Choroid plexus epithelial cell (primary cell): ENCODE measurements at regions not wholly inside any gene's neighbourhood (a gene's known extent, or its start where the extent isn't known, plus 50 kb on each side); places are given as distances from the start of the nearest gene placed in this dataset.

Experiments used
- DNase-seq: peaks from one replicate; pipeline ENCODE4 v3.0.0-alpha.2; 2010; ENCODE audit warnings: low read depth
- H3K4me3 ChIP-seq: 2 replicates; pipeline ENCODE4 v1.5.1; 2011; ENCODE audit warnings: low read depth, mild to moderate bottlenecking, control low read depth, low read length, moderate library complexity
- CTCF ChIP-seq: conservative IDR thresholded peaks from 2 replicates; pipeline ENCODE4 v1.5.1; 2011; ENCODE audit warnings: low read depth, mild to moderate bottlenecking, control low read depth, inconsistent platforms, low read length, moderate library complexity

GRCh38 chr13:85853901-85854663 is 54.9 kb upstream of the SLITRK6 start:
- no peak for DNase-seq

GRCh38 chr13:85853161-85853894 is 54.1 kb upstream of the SLITRK6 start:
- DNase-seq, result no peak
- H3K4me3 ChIP-seq, result no peak overlapping the region
- TF ChIP-seq CTCF, result no peak

More at GRCh38 chr13:85853901-85854663, 54.9 kb upstream of the SLITRK6 start:
- H3K4me3 ChIP-seq, result no peak overlapping the region
- TF ChIP-seq CTCF, result no peak
